ENCODE measurements at regions not wholly inside any gene's neighbourhood (a gene's known extent, or its start where the extent isn't known, plus 50 kb on each side); places are given as distances from the start of the nearest gene placed in this dataset.
"Not testable (repeated sequence)": the region's sequence is repeated elsewhere in the genome, so short reads cannot be mapped to it uniquely, and the experiment has no call there.

DNA sequence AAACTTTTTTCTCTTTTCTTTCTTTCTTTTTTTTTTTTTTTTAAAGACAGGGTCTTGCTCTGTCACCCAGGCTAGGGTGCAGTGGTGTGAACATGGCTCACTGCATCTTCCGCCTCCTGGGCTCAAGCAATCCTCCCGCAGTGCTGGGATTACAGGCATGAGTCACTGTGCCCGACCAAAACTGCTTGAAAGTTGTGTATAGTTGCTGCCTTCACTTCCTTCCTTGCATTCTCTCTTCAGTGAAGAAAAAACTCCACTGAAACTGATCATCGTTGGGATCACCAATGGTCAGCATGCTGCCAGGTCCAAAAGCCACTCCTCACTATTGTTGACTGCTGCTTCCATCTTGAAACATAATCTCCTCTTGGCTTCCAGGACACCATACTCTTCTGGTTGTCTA, 66.6 kb upstream of the CTNNA1 start:
- no peaks in the 10 kb centered on the region for H3K9me3 Mint-ChIP-seq
- H3K27ac Mint-ChIP-seq: no peak overlapping the region
- TF ChIP-seq, protein P1, sequence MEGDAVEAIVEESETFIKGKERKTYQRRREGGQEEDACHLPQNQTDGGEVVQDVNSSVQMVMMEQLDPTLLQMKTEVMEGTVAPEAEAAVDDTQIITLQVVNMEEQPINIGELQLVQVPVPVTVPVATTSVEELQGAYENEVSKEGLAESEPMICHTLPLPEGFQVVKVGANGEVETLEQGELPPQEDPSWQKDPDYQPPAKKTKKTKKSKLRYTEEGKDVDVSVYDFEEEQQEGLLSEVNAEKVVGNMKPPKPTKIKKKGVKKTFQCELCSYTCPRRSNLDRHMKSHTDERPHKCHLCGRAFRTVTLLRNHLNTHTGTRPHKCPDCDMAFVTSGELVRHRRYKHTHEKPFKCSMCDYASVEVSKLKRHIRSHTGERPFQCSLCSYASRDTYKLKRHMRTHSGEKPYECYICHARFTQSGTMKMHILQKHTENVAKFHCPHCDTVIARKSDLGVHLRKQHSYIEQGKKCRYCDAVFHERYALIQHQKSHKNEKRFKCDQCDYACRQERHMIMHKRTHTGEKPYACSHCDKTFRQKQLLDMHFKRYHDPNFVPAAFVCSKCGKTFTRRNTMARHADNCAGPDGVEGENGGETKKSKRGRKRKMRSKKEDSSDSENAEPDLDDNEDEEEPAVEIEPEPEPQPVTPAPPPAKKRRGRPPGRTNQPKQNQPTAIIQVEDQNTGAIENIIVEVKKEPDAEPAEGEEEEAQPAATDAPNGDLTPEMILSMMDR (IDR thresholded peaks at IDR 0.05): no peak
- H3K4me1 Mint-ChIP-seq: no peaks in the 10 kb centered on the region
- peaks cover 25% of the 10 kb centered on the region for H3K27me3 Mint-ChIP-seq
- intact Hi-C loops (cut with micrococcal nuclease): no loop called here
- H3K36me3 Mint-ChIP-seq (ENCODE audit: low read depth): no peaks in the 10 kb centered on the region
- DNase-seq (no peak), ATAC-seq (ENCODE audit: low read depth) (no peak)
- ChIA-PET POLR2A (no interaction called here), CTCF (no interaction called here)
- H3K4me3 Mint-ChIP-seq: no peak overlapping the region

DNA sequence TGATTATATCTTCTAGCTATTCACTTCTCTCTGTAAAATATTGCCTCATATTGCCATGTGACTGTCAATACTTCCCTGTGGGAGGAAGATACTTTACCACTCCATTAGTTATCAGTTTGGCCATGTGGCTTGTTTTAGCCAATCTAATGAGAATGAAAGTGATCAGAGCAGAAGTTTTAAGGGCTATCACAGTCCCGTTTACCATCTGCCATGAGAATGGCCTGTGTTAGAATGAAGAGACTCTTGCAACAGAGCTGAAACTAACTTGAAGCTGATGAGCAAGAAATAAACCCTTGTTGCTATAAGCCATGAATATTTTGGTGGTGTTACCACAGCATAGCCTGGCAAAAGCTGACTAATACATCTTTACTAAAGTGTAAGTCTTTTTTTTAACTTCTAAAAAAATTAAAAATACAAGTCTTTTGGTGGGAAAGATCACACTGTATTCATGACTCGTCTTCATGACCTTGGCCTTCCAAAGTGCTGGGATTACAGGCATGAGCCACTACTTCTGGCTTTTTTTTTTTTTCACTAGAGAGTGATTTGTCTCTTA, 68.0 kb upstream of the CTNNA1 start:
- CTCF ChIA-PET: no interaction called here
- ATAC-seq (ENCODE audit: low read depth) (no peak), DNase-seq (no peak)
- TF ChIP-seq, protein P1 (IDR thresholded peaks at IDR 0.05): no peak
- Mint-ChIP-seq H3K27me3 (peaks cover 20% of the 10 kb centered on the region), H3K36me3 (ENCODE audit: low read depth) (no peaks in the 10 kb centered on the region), H3K27ac (no peak overlapping the region), H3K9me3 (no peaks in the 10 kb centered on the region), H3K4me1 (no peaks in the 10 kb centered on the region), H3K4me3 (no peak overlapping the region)
- POLR2A ChIA-PET: no interaction called here
- intact Hi-C loops (cut with micrococcal nuclease): no loop called here

DNA sequence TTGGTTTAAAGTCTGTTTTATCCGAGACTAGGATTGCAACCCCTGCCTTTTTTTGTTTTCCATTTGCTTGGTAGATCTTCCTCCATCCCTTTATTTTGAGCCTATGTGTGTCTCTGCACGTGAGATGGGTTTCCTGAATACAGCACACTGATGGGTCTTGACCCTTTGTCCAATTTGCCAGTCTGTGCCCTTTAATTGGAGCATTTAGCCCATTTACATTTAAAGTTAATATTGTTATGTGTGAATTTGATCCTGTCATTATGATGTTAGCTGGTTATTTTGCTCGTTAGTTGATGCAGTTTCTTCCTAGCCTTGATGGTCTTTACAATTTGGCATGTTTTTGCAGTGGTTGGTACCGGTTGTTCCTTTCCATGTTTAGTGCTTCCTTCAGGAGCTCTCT, 70.8 kb upstream of the CTNNA1 start:
- H3K27ac Mint-ChIP-seq; H3K36me3 Mint-ChIP-seq (ENCODE audit: low read depth); H3K4me3 Mint-ChIP-seq; DNase-seq; H3K4me1 Mint-ChIP-seq; ATAC-seq (ENCODE audit: low read depth); POLR2A ChIA-PET; intact Hi-C loops (cut with micrococcal nuclease); CTCF ChIA-PET; H3K9me3 Mint-ChIP-seq: not testable (repeated sequence)
- H3K27me3 Mint-ChIP-seq: peaks cover 17% of the 10 kb centered on the region

DNA sequence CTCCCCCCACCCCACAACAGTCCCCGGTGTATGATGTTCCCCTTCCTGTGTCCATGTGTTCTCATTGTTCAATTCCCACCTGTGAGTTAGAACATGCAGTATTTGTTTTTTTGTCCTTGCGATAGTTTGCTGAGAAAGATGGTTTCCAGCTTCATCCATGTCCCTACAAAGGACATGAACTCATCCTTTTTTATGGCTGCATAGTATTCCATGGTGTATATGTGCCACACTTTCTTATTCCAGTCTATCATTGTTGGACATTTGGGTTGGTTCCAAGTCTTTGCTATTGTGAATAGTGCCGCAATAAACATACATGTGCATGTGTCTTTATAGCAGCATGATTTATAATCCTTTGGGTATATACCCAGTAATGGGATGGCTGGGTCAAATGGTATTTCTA, 74.4 kb upstream of the CTNNA1 start:
- H3K27ac Mint-ChIP-seq; H3K4me3 Mint-ChIP-seq; ATAC-seq (ENCODE audit: low read depth); POLR2A ChIA-PET; intact Hi-C loops (cut with micrococcal nuclease); H3K36me3 Mint-ChIP-seq (ENCODE audit: low read depth); DNase-seq; CTCF ChIA-PET; H3K4me1 Mint-ChIP-seq; H3K27me3 Mint-ChIP-seq: not testable (repeated sequence)
- peaks cover 10% of the 10 kb centered on the region for H3K9me3 Mint-ChIP-seq

DNA sequence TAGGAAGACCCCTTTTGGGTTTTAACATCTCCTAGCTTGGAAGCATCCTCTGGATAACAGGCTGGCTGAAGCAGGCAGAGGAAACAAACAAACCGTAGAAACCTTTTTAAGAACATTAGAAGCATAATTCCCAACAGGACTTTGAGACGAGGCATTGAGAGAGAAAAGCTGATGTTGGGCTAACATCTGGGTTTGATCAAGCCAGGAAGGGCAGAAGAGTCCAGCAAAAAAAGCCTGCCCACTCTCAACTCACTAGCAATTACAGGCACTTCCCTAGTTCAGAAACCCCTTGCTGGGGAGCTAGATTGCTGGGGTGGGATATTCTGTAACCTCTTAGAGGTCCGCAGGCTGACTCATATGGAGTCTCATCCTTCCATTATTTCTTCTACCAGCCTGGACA, 75.4 kb upstream of the CTNNA1 start:
- TF ChIP-seq, protein P1 (IDR thresholded peaks at IDR 0.05): no peak
- no peak overlapping the region for H3K4me3 Mint-ChIP-seq

DNA sequence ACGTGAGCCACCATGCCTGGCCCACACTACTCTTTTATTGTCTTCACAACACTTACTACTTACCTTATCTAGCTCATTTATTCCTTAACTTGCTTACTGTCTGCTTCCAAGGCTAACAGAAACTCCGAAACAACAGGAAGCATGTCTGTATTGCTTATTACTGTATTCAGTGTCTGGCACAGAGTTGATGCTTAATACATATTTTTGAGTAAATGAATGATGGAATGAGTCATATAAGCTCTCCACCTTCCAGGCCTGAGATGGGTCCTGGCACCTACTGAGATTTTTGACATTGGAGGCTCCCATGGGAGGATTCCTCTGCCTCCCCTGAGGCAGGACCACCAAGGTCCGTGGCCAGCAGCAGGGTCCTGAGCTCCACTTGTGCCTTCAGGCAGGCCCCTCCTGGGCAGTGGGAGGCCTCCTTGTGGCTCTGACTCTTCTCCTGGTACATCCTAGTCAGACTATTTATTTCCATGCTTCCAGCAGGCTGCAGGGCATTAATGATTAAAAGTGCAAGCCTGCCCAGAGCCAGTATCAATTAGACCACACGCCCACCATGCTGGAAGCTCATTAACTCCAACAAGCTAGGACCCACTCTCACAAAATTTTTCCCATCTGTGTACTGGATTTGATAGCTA, 76.5 kb upstream of the CTNNA1 start:
- Mint-ChIP-seq H3K9me3 (peaks cover 10% of the 10 kb centered on the region), H3K36me3 (ENCODE audit: low read depth) (peaks cover 3% of the 10 kb centered on the region), H3K4me3 (no peak overlapping the region), H3K27me3 (peaks cover 7% of the 10 kb centered on the region), H3K27ac (no peak overlapping the region), H3K4me1 (no peaks in the 10 kb centered on the region)
- CTCF ChIA-PET: no interaction called here
- TF ChIP-seq, protein P1 (IDR thresholded peaks at IDR 0.05): no peak
- POLR2A ChIA-PET: no interaction called here
- no peak for DNase-seq
- no peak for ATAC-seq (ENCODE audit: low read depth)
- intact Hi-C loops (cut with micrococcal nuclease): no loop called here

More for the DNA sequence above, 75.4 kb upstream of the CTNNA1 start:
- no peak for ATAC-seq (ENCODE audit: low read depth)
- no peak overlapping the region for H3K27ac Mint-ChIP-seq
- no peaks in the 10 kb centered on the region for H3K4me1 Mint-ChIP-seq
- H3K27me3 Mint-ChIP-seq: peaks cover 5% of the 10 kb centered on the region
- intact Hi-C loops (cut with micrococcal nuclease): no loop called here
- POLR2A ChIA-PET: no interaction called here
- H3K9me3 Mint-ChIP-seq: peaks cover 10% of the 10 kb centered on the region
- peaks cover 3% of the 10 kb centered on the region for H3K36me3 Mint-ChIP-seq (ENCODE audit: low read depth)
- CTCF ChIA-PET: no interaction called here
- no peak for DNase-seq

Measured in activated B cell treated with CpG ODN at 0.5 μM for 24 hours (primary cell).